GM12878 (cell line): ENCODE measurements at regions not wholly inside any gene's neighbourhood (a gene's known extent, or its start where the extent isn't known, plus 50 kb on each side); places are given as distances from the start of the nearest gene placed in this dataset.

ENCODE experiments used
- EP300 ChIP-seq, 2 experiments: fragments of 150-350 bp in 1 of 2; IDR thresholded peaks; 2 replicates each; pipeline ENCODE4 v1.6.1; 2011 to 2012; ENCODE audit warnings: low read depth in 2 of 2, low read length in 2 of 2, borderline replicate concordance in 1 of 2, improper control_type of control experiment in 1 of 2, inconsistent platforms in 1 of 2; ENCODE audit not compliant: control insufficient read depth in 1 of 2
- TAF1 ChIP-seq: IDR thresholded peaks from 2 replicates; pipeline ENCODE4 v1.6.1; 2011; ENCODE audit warnings: mild to moderate bottlenecking, low read depth, low read length, borderline replicate concordance

- no peak for TF ChIP-seq EP300 (IDR thresholded peaks at IDR 0.05; ENCODE audit: borderline replicate concordance in 1 of 2, control insufficient read depth in 1 of 2, low read depth in 2 of 2, low read length in 2 of 2)
- TF ChIP-seq TAF1: no peak
These were observed 483.4 kb upstream of the KLHL29 start for GRCh38 chr2:22901471-22902179.
